ENCODE measurements at regions not wholly inside any gene's neighbourhood (a gene's known extent, or its start where the extent isn't known, plus 50 kb on each side); places are given as distances from the start of the nearest gene placed in this dataset.

- DNase-seq, result no peak
- Mint-ChIP-seq H3K27ac (no peak overlapping the region), H3K36me3 (ENCODE audit: low read depth) (no peaks in the 10 kb centered on the region), H3K9me3 (peaks cover 2% of the 10 kb centered on the region), H3K27me3 (peaks cover 11% of the 10 kb centered on the region), H3K4me1 (ENCODE audit: low read depth) (peaks cover 5% of the 10 kb centered on the region), H3K4me3 (no peak overlapping the region)
Observed at GRCh38 chr7:21106296-21106732, 319.6 kb upstream of the SP8 start.

- Mint-ChIP-seq H3K27me3 (peaks cover 11% of the 10 kb centered on the region), H3K27ac (no peak overlapping the region), H3K9me3 (peaks cover 2% of the 10 kb centered on the region), H3K4me1 (ENCODE audit: low read depth) (peaks cover 5% of the 10 kb centered on the region), H3K4me3 (no peak overlapping the region), H3K36me3 (ENCODE audit: low read depth) (no peaks in the 10 kb centered on the region)
- DNase-seq, result no peak
Observed at GRCh38 chr7:21107101-21107500, 320.4 kb upstream of the SP8 start.

- Mint-ChIP-seq H3K36me3 (ENCODE audit: low read depth) (no peaks in the 10 kb centered on the region), H3K27ac (no peak overlapping the region), H3K9me3 (peaks cover 2% of the 10 kb centered on the region), H3K4me3 (no peak overlapping the region), H3K27me3 (peaks cover 11% of the 10 kb centered on the region), H3K4me1 (ENCODE audit: low read depth) (peaks cover 5% of the 10 kb centered on the region)
- no peak for DNase-seq
Observed at GRCh38 chr7:21108182-21108581, 319.7 kb upstream of the SP4 start.

- H3K27me3 Mint-ChIP-seq, result peaks cover 11% of the 10 kb centered on the region
- no peaks in the 10 kb centered on the region for H3K36me3 Mint-ChIP-seq (ENCODE audit: low read depth)
- no peaks in the 10 kb centered on the region for H3K9me3 Mint-ChIP-seq
- no peaks in the 10 kb centered on the region for H3K4me1 Mint-ChIP-seq (ENCODE audit: low read depth)
- no peak for DNase-seq
- H3K27ac Mint-ChIP-seq, result no peak overlapping the region
- H3K4me3 Mint-ChIP-seq, result no peak overlapping the region
Observed at GRCh38 chr7:21113609-21114415, 314.1 kb upstream of the SP4 start.

GRCh38 chr7:21123586-21123985, 304.3 kb upstream of the SP4 start:
- Mint-ChIP-seq H3K36me3 (ENCODE audit: low read depth) (no peaks in the 10 kb centered on the region), H3K9me3 (no peaks in the 10 kb centered on the region), H3K27me3 (peaks cover 16% of the 10 kb centered on the region), H3K4me3 (no peak overlapping the region), H3K27ac (no peak overlapping the region), H3K4me1 (ENCODE audit: low read depth) (peaks cover 4% of the 10 kb centered on the region)
- no peak for DNase-seq

GRCh38 chr7:21125297-21125696, 302.6 kb upstream of the SP4 start:
- Mint-ChIP-seq H3K27me3 (peaks cover 28% of the 10 kb centered on the region), H3K9me3 (no peaks in the 10 kb centered on the region), H3K27ac (no peak overlapping the region), H3K36me3 (ENCODE audit: low read depth) (no peaks in the 10 kb centered on the region), H3K4me3 (no peak overlapping the region), H3K4me1 (ENCODE audit: low read depth) (peaks cover 4% of the 10 kb centered on the region)
- DNase-seq, result no peak

- Mint-ChIP-seq H3K4me3 (no peak overlapping the region), H3K4me1 (ENCODE audit: low read depth) (peaks cover 4% of the 10 kb centered on the region), H3K27ac (no peak overlapping the region), H3K36me3 (ENCODE audit: low read depth) (no peaks in the 10 kb centered on the region), H3K9me3 (no peaks in the 10 kb centered on the region), H3K27me3 (peaks cover 38% of the 10 kb centered on the region)
- no peak for DNase-seq
Observed at GRCh38 chr7:21128062-21128817, 299.6 kb upstream of the SP4 start.

- Mint-ChIP-seq H3K9me3 (peaks cover 5% of the 10 kb centered on the region), H3K27me3 (peaks cover 34% of the 10 kb centered on the region), H3K27ac (no peak overlapping the region), H3K36me3 (ENCODE audit: low read depth) (no peaks in the 10 kb centered on the region), H3K4me1 (ENCODE audit: low read depth) (no peaks in the 10 kb centered on the region), H3K4me3 (no peak overlapping the region)
- DNase-seq, result no peak
Observed at GRCh38 chr7:21131897-21132296, 296.0 kb upstream of the SP4 start.

- Mint-ChIP-seq H3K27me3 (peaks cover 19% of the 10 kb centered on the region), H3K4me3 (no peak overlapping the region), H3K4me1 (ENCODE audit: low read depth) (no peaks in the 10 kb centered on the region), H3K36me3 (ENCODE audit: low read depth) (no peaks in the 10 kb centered on the region), H3K9me3 (peaks cover 5% of the 10 kb centered on the region), H3K27ac (no peak overlapping the region)
- no peak for DNase-seq
Observed at GRCh38 chr7:21134631-21135030, 293.3 kb upstream of the SP4 start.

GRCh38 chr7:21135437-21135836, 292.4 kb upstream of the SP4 start:
- no peak for DNase-seq
- no peak overlapping the region for H3K27ac Mint-ChIP-seq
- peaks cover 5% of the 10 kb centered on the region for H3K9me3 Mint-ChIP-seq
- H3K4me3 Mint-ChIP-seq, result no peak overlapping the region
- no peaks in the 10 kb centered on the region for H3K36me3 Mint-ChIP-seq (ENCODE audit: low read depth)
- peaks cover 17% of the 10 kb centered on the region for H3K27me3 Mint-ChIP-seq
- no peaks in the 10 kb centered on the region for H3K4me1 Mint-ChIP-seq (ENCODE audit: low read depth)

GRCh38 chr7:21137640-21138039, 290.2 kb upstream of the SP4 start:
- peaks cover 6% of the 10 kb centered on the region for H3K27me3 Mint-ChIP-seq
- peaks cover 5% of the 10 kb centered on the region for H3K9me3 Mint-ChIP-seq
- H3K27ac Mint-ChIP-seq, result no peak overlapping the region
- no peak for DNase-seq
- no peaks in the 10 kb centered on the region for H3K36me3 Mint-ChIP-seq (ENCODE audit: low read depth)
- H3K4me3 Mint-ChIP-seq, result no peak overlapping the region
- no peaks in the 10 kb centered on the region for H3K4me1 Mint-ChIP-seq (ENCODE audit: low read depth)

GRCh38 chr7:21140622-21141021, 287.3 kb upstream of the SP4 start:
- Mint-ChIP-seq H3K27ac (no peak overlapping the region), H3K4me1 (ENCODE audit: low read depth) (no peaks in the 10 kb centered on the region)

GRCh38 chr7:21141476-21141875, 286.4 kb upstream of the SP4 start:
- no peaks in the 10 kb centered on the region for H3K9me3 Mint-ChIP-seq
- no peak overlapping the region for H3K27ac Mint-ChIP-seq
- H3K4me1 Mint-ChIP-seq (ENCODE audit: low read depth), result no peaks in the 10 kb centered on the region
- no peak for DNase-seq
- no peak overlapping the region for H3K4me3 Mint-ChIP-seq
- peaks cover 15% of the 10 kb centered on the region for H3K27me3 Mint-ChIP-seq
- no peaks in the 10 kb centered on the region for H3K36me3 Mint-ChIP-seq (ENCODE audit: low read depth)

More at GRCh38 chr7:21140622-21141021, 287.3 kb upstream of the SP4 start:
- H3K9me3 Mint-ChIP-seq, result peaks cover 5% of the 10 kb centered on the region
- H3K27me3 Mint-ChIP-seq, result peaks cover 10% of the 10 kb centered on the region
- DNase-seq, result no peak
- H3K4me3 Mint-ChIP-seq, result no peak overlapping the region
- no peaks in the 10 kb centered on the region for H3K36me3 Mint-ChIP-seq (ENCODE audit: low read depth)

- Mint-ChIP-seq H3K9me3 (no peaks in the 10 kb centered on the region), H3K36me3 (ENCODE audit: low read depth) (no peaks in the 10 kb centered on the region), H3K27ac (no peak overlapping the region), H3K4me3 (no peak overlapping the region), H3K27me3 (peaks cover 15% of the 10 kb centered on the region), H3K4me1 (ENCODE audit: low read depth) (no peaks in the 10 kb centered on the region)
- no peak for DNase-seq
Observed at GRCh38 chr7:21142081-21142480, 285.8 kb upstream of the SP4 start.
